DMS79 treated with DMSO at 0.1 percent for 48 hours (cell line): ENCODE measurements at regions not wholly inside any gene's neighbourhood (a gene's known extent, or its start where the extent isn't known, plus 50 kb on each side); places are given as distances from the start of the nearest gene placed in this dataset.
"Not testable (repeated sequence)": the region's sequence is repeated elsewhere in the genome, so short reads cannot be mapped to it uniquely, and the experiment has no call there.

ENCODE experiments used
- DNase-seq: peaks from one replicate; lab custom pipeline; 2025; lab: John Stamatoyannopoulos, UW

- no peak for DNase-seq
Observed at GRCh38 chr21:28126521-28127174, 866.0 kb downstream of the LTN1 start.

DNA sequence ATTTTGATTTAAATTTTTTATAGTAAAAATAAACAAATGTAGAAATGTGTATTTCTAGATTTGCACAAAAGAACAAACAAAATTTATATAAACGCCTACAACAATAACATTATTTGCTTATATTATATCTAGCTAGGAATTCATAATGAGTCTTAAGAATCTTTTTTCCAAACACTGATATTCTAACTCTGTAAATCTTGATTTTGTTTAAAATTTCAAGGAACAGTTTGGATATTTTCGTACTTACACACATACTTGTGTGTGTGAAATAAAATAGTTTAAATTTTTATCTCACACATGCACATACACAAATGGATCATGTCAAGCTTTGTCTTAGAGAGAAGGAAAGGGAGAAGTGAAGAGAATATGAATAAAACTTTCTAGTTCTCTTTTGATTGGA is 868.1 kb downstream of the LTN1 start:
- no peak for DNase-seq

- no peak for DNase-seq
Observed at GRCh38 chr21:28118570-28118969, 874.1 kb downstream of the LTN1 start.

GRCh38 chr21:28114986-28115385 is 877.7 kb downstream of the LTN1 start:
- not testable (repeated sequence) for DNase-seq

DNA sequence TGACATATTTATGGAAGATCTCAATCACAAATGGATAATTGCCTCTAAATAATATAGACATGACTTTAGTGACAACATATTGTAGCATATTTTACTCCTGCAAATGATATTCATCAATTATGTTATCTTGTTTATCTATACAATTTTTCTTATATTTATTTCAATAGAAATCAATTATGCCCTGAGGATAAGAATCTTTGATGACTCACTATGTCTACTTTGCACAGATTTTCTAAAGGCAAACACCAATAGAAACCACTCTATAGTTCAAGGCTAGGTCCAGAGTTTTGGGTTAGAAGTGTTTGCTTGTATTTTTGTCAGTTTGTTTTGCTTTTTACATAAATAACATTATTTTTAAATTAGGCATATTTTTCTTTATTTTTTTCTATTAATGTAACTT is 879.0 kb downstream of the LTN1 start:
- no peak for DNase-seq

- DNase-seq = no peak
Observed at GRCh38 chr21:28112511-28112910, 880.2 kb downstream of the LTN1 start.

- no peak for DNase-seq
Observed at GRCh38 chr21:28111151-28111619, 881.5 kb downstream of the LTN1 start.

DNA sequence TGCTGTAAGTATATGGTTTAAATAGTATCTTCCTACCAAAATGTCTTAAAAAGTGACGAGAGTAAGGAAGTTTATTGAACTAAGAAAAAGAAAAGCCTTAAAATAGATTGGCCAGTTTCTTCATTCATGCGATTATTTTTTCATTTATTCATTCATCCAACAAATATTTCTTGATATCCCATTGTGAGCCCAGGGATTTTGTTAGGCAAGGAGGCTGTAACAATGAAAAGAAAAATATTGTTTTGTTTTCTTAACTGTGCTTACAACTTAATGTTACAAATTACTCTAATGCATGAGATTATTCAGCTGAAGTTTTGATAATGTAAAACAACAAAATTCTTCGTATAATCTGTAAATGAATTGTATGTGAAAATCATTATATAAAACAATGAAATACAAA is 882.0 kb downstream of the LTN1 start:
- DNase-seq = no peak

- DNase-seq = no peak
Observed at GRCh38 chr21:28110074-28110473, 882.6 kb downstream of the LTN1 start.

DNA sequence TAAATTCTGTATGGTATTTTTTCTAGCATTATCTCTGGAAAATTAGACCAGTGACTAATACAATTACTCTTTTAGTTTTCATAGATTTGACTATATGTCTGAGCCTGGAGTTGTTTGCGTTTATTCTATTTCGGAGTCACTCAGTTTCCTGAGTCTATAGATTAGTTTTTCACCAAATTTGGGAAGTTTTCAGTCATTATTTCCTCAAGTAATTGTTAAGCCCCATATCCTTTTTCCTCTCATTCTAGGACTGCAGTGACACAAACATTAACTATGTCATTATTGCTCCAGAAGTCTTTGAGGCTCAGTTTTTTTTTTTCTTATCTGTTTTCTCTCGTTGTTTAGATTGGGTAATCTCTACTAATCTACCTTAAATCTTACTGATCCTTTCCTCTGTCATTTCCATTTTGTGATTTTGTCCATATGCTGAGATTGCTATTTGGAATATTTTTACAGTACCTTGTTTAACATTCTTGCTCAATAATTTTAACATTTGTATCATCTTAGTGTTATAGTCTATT is 886.2 kb downstream of the LTN1 start:
- DNase-seq = no peak

- no peak for DNase-seq
Observed at GRCh38 chr21:28104346-28104745, 888.3 kb downstream of the LTN1 start.

DNA sequence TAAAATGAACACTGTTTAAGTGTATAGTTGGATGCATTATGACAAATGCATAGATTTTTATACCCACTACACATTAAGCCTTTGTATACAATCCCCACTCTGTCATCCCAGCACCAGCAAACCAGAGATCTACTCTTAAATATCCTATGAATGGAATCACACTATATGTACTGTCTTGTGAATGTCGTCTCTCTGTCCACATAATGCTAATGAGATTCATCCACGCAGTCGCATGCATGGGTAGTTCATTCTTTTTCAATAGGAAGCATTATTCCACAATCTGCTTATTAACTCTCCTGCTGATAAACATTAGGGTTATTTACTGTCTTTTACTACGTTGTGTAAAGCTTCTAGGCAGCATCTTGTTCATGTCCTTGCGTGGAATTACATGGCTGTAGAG is 892.3 kb downstream of the LTN1 start:
- DNase-seq = no peak

GRCh38 chr21:28099001-28099705 is 893.5 kb downstream of the LTN1 start:
- DNase-seq = no peak

- DNase-seq = no peak
Observed at GRCh38 chr21:28091466-28091865, 901.2 kb downstream of the LTN1 start.

DNA sequence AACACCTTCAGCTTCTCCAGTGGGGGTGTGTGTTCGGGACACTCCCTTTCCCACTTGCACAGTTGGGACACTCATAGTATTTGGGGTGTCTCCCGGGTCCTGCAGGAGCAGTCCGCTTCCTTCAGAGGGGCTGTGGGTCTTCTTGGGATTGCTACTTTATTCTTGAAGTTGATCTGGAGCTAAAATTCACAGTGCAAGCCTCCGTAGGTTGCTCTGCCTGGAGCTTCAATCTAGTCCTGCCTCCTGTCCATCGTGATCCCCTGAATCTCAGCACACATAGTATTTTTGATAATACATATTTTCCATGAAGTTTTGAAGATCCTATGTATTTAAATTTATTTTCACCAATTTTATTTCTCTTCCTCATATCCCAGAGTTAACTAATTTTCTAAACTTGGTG is 902.1 kb downstream of the LTN1 start:
- DNase-seq = no peak

DNA sequence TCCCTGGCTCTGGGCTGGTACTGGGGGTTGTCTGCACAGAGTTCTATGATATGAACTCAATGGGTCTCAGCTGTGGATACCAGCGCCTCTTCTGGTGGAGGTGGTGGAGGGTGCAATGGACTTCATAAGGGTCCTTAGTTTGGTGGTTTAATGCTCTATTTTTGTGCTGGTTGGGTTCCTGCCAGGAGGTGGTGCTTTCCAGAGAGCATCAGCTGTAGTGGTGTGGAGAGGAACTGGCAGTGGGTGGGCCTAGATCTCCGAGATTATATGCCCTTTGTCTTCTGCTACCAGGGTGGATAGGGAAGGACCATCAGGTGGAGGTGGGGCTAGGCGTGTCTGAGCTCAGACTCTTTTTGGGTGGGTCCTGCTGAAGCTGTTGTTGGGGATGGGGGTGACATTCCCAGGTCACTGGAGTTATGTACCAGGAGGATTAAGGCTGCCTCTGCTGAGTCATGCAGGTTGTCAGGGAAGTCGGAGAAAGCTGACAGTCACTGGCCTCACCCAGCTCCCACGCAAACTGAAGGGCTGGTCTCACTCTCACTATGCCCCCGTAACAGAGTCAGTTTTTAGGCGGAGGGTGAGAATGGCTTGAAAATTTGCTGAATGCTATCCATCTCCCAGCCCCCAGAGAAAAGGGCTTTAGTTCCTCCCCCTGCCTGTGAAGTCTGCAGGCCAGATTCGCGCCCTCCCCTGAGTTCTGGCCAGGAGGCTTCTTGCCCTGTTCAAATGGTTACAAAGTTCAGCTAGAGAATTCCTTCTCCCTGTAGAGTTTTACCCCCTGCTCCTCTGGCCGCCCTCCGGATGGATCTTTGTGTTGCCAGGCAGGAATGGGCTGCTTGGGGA is 902.9 kb downstream of the LTN1 start:
- DNase-seq = no peak

- DNase-seq = no peak
Observed at GRCh38 chr21:28086861-28087581, 905.7 kb downstream of the LTN1 start.

DNA sequence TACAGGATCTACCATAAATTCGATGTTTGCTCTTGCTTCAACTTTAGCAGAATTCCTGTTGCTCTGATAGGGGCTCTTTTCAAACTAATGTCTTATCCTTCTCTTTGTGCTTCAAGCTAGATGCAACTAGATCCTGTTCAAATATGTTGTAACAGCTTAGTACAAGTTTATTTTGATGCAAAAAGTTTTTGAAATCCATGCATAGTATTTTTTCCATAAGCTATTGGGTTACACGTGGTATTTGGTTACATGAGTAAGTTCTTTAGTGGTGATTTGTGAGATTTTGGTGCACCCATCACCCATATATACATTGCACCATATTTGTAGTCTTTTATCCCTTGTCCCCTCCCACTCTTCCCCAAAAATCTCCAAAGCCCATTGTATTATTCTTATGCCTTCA is 907.7 kb downstream of the LTN1 start:
- DNase-seq = no peak

DNA sequence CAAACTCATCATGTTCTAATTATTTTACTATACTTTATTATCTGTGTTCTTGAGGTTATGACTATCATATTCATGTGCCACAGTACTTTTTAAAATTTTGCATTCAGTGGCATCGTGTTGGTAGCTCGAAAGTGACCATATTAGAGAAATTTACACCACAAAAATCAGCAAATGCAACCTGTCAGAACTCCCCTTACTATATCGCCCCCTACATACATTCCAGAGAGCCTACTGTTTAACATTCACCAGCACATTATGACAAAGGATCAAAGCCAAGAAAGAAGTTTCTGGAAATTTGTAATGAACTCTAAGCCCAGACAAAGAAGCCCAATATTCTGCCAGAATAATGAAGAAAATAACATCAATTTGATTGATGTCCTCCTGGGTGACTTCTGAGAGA is 909.3 kb downstream of the LTN1 start:
- DNase-seq = no peak

- DNase-seq = no peak
Observed at GRCh38 chr21:28078126-28078525, 914.6 kb downstream of the LTN1 start.

GRCh38 chr21:28074676-28075075 is 918.0 kb downstream of the LTN1 start:
- no peak for DNase-seq

- DNase-seq = no peak
Observed at GRCh38 chr21:28072601-28073000, 920.1 kb downstream of the LTN1 start.
